Stimulated activated CD4-positive, alpha-beta T cell treated with anti-CD3 and anti-CD28 coated beads, Interleukin-2, amount 100 ng/mL, for 48 hours (primary cell): ENCODE measurements at regions not wholly inside any gene's neighbourhood (a gene's known extent, or its start where the extent isn't known, plus 50 kb on each side); places are given as distances from the start of the nearest gene placed in this dataset.
"Not testable (repeated sequence)": the region's sequence is repeated elsewhere in the genome, so short reads cannot be mapped to it uniquely, and the experiment has no call there.

Source experiments
- DNase-seq, 2 donors: peaks; one replicate each; pipeline ENCODE4 v3.0.0-alpha.2; 2020

- DNase-seq, result no peak
Measured at GRCh38 chr14:51596488-51597117, 55.1 kb upstream of the FRMD6 start.

- DNase-seq, result no peak
Measured at GRCh38 chr14:51597261-51598001, 54.3 kb upstream of the FRMD6 start.

GRCh38 chr14:51598924-51599600, 52.6 kb upstream of the FRMD6 start:
- DNase-seq, result not testable (repeated sequence)

- no peak for DNase-seq
Measured at GRCh38 chr14:51600658-51601057, 51.1 kb upstream of the FRMD6 start.
